Right renal cortex interstitium (tissue), 3 donors: ENCODE measurements at regions not wholly inside any gene's neighbourhood (a gene's known extent, or its start where the extent isn't known, plus 50 kb on each side); places are given as distances from the start of the nearest gene placed in this dataset.

Experiments used
- DNase-seq, 3 donors: peaks; one replicate each; pipeline ENCODE4 v3.0.0-alpha.2; 2013; ENCODE audit warnings: low read depth in 3 of 3, low spot score in 2 of 3

DNA sequence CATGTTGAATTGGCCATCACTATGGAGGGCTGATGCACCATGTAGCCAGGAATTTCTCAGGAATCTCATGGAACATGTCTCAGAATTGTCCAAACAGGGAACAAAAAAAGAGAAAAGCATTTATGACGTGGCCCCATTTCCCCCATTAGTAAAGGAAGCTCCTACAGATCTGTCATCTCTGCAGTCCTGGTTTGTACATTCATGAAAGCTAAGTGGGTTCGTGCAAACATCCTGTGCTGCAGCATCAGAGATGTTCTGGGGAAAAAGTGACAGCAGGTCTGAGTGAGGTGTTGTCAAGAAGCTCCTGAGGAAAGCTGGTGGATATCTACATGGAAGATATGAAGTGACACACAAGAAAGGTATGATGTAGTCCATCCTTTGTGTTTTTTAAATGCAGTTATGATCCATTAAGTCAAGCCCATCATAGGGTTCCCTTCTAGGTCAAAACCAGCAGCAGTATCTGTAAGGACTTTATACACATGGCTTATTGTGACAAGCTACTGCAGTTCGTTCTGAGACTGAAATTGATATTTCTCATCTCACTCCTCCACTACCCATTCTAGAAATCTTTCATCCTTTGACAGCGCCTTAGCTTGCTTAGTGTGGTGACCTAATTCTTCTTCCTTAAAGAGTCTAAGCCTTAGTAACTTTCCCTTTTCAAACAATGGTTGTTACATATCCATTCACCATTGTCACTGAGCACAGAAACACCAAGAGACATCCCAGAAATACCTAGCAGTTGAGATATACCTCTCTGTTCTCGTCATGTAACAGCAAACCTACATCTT, 200.0 kb upstream of the TCF21 start:
- no peak for DNase-seq

DNA sequence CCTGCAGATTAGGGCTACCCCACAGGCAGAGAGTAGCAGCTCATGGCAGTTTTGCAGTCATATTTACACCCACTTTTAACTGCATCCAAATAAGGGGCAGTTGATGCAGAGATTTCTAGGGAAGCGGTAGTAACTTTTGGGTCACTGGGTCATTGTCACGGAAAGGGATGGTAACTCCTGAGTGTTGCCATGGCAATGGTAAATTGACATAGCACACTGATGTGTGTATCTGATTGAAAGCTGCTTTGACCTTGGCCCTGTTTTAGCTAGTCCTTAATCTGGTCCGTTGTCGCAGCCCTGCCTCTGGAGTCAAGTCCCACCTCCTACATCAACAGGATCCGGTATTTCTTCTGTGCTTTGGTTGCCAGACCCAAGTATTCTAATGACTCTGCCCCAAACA, 199.1 kb upstream of the TCF21 start:
- DNase-seq, result no peak

DNA sequence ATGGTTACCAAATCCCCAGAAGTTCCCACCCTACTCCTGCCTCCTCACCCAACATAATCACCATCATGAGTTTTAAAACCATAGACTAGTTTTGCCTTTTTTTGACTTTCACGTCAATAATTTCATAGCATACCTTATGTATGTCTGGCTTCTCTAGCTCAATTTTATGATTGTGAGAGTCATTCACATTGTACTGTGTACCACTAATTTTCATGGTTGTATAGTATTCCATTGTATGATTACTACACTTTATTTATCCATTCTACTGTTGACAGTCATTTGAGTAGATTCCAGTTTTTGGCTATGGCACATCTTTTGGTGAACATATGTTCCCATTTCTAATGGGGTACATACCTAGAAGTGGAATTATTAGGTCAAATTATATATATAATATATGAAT, 195.3 kb upstream of the TCF21 start:
- no peak for DNase-seq

DNA sequence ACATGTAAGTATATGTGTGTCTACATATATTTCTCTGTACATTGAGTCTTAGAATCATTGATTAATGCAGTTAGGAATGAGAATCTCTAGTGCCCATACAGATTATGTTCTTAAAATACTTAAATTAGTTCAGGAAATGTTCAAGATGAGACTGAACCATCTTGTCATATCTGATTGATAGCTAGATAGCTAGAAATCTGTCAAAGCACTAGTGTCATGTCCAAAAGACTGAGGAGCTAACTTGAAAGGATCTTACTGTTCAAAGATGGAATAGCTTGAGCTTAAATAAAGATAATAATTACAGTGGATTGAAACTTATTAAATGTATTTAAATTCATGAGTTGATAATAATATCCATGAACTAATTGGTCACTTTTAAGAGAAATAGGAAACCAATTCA, 191.7 kb upstream of the TCF21 start:
- no peak for DNase-seq

DNA sequence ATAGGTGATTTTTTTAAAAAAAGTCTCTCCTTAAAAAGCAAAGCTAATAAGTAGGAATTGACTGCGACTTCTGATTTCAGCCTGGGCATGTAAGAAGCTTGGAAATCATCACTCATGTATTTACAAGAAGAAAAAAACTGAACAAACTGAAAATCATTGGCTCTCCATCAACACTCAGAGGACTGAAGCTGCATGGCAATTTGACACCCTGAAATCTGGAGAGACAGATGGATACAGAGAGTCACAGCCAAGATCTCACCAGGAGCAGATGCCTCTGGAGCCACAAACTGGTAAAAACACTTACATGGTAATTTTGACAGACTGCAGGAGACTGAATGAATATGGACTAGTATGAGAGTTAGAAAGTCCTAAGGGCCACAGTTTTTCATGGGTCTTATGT, 191.2 kb upstream of the TCF21 start:
- DNase-seq, result no peak

DNA sequence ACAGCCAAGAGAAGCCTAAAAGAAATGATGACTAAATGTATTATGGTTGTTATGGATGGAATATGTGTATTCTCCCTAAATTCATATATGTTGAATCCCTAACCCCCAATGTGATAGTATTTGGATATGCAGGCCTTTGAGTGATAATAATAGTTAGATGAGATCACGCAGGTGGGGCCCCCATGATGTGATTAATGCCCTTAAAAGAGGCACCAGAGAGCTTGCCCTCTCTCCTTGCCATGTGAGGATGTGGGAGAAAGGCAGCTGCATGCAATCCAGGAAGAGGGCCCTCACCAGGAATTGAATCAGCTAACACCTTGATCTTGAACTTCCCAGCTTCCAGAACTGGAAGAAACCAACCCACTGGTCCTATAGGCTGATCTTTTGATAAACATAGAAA, 190.6 kb upstream of the TCF21 start:
- DNase-seq, result no peak

DNA sequence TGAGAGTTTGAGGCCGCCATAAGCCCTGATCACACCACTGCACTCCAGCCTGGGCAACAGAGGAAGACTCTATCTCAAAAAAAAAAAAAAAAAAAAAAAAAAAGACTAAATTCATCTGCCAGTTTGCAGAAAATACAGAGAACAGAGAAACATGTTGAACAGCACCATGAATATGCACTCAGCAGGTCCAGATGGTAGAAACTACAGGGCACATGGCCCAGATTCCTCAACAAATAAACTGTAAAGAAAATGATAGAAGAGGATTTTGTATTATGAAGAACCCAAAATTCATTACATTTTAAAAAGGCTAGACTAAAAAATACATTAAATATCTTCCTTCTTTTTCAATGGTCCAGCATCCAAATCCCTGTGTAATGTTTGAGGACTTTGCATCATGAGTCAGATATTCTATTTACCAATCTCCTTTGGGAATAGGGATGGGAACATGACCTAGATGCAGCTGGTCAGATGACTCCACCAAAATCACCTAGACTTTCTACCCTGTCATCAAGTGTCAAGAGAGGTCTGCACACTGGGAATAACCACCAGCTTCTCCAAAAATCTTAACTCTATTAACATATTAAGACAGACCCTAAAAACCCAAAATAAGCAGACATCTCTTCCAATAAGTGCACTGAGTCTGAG, 189.1 kb upstream of the TCF21 start:
- no peak for DNase-seq

DNA sequence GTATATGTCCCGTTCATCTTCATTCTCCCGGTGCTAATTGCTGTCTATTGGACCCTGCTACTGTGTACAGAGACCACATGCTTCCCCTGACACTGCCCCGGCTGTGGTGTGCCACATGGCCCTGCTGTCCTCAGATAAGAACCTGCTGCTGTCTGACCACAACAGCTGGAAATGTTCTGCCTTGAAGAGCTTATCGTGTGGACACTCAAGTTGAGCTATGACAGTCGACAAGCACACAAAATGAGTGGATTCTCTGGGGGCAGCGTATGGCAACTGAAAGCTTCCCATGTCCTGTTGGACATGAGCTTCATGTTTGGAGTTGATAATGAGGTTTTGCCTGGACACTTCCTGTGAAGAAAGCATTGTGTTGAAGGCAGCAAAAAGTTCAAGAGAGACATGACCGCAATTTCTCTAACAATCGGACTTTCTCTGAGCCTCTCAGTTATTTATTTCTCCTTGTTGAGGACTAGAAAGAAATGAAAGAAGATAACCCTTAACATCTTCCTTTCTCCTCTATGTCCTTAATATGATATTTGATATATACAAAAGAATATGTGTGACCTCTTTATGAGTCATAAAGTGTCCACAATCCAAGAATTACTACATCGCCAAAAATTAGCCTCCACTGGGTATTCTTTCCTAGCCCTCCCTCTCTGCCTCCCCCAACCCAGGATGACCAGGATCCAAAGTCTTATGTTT, 187.1 kb upstream of the TCF21 start:
- peak; percentile 63 to 80 (median 74) for DNase-seq

DNA sequence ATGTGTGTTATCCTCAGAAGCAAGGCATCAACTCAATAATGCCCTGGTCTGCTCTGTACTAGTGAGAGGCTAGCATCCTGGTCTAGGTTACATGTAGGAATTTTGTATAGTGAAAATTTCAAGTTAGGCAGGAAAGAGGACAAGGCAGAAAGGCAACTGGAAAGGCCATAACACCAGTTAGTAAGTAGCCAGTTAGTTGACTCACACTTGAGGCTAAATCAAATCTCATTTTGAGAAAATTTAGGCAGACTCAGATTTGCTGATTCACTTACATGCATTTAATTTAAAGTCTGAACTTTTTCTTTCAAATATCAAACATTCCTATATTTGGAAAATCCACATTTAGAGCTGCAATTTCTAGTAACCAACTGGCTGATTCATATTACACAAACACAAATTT, 184.5 kb upstream of the TCF21 start:
- no peak for DNase-seq

DNA sequence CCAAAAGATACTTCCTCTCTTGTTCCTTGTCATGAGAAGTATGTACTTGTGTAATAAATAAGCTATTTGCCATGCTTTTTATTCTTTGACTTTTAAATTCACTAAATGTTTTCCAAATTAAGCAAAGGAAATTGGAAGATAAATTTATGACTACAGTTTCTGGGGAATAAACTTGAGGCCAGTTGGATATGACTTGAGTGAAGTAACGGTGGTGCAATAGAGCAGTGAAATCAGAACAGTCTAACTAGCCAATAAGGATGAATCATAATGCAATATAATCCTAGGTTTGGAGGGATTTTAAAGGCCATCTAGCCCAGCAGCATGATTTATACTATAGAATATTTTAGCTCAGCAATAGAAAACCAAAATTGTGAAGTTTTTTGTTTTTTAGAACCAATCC, 183.8 kb upstream of the TCF21 start:
- no peak for DNase-seq

DNA sequence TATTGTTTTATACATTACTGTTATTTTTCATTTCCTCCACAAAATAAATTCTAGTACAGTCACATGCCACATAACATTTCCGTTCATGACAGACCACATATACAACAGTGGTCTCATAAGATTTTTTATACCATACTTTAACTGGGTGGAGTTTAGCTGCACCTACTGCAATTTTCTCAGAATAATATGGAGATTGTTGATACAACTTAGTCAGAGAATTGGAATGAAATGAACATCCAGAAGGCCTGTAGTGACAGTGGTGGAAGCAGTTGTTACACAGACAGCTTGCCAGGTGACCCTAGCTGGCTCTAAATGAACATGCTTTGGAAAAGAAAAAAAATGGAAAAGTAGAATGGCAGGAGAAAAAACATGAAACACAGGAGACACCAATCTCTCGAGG, 183.2 kb upstream of the TCF21 start:
- DNase-seq, result no peak

DNA sequence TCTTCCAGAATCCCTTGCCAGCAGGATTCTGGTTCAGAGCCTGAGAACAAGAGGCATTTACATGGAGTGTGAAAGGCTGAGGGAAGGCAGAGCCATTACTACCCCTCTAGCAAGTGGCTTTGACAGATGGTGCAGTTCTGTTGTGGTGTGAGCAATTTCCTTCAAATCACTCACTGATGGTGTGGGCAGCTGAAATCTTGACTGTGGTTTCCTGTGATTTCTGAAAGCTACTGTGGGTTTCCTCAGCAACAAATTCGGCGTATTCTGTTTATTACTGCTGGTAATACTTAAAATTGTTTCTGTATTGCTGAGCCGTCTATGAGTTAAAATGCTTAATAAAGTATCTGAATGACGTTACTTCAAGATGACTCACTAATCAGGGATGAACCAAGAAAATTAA, 181.5 kb upstream of the TCF21 start:
- DNase-seq, result no peak

DNA sequence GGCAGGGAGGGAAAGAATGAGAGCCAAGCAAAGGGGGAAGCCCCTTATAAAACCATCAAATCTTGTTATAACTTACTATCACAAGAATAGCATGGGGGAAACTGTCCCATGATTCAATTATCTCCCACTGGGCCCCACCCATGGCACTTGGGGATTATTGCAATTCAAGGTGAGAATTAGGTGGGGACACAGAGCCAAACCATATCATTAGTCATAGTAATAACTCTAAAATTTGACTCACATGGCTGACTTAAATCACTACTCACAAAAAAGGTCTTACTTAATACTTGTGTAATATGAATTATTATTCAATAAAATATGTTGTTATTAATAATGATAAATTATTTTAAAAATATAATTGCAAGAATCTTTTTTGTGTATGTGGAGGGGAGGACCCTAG, 178.1 kb upstream of the TCF21 start:
- no peak for DNase-seq

DNA sequence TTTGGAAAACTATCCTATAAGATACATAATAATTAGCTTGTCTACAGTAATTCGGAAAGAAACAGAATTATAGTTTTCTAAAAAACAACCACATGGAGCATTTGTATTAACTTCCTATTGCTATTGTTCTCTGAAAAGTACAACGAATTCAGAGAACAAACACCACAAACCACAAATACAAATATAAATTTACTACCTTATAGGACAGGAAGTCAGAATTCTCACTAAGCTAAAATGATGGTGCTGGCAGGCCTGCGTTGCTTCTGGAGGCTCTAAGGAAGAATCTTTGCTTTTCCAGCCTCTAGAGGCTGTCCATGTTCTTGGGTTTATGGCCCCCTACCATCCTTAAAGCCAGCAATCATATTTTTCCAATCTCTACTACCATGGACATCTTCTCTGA, 173.6 kb upstream of the TCF21 start:
- DNase-seq, result no peak

DNA sequence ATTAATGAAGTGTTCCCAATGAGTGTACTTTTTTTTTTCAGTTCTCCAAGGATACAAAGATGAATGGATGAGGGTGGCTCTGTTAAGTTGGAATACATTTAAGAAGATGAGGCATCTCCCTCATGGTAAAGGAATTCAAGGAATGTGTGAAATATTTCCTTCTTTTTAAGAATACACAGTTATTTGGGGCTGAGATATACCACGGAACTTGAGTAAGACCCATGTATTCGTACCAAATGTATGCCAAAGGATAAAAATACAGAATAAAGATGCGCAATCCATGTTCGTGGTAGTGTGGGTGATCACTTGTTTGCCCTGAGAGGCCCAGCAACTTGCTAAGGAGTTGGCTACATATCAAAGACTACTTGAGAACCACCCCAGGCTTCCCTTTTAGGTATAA, 164.2 kb upstream of the TCF21 start:
- no peak for DNase-seq

DNA sequence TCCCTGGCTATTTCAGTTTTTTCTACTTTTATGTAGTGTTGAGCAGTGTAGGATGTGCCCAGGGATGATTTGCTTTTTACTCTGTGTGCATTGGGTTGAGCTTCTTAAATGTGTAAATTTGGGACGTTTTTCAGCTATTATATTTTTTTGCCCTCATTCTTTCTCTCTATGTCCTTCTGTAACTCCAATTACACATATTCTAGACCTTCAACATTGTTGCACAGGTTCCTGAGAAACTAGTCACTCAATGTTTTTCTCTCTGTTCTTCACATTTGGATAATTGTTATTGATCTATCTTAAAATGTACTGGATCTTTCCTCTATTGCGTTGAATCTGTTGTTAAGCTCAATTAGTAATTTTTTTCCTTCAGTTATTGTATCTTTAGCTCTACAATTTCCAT, 162.7 kb upstream of the TCF21 start:
- no peak for DNase-seq

DNA sequence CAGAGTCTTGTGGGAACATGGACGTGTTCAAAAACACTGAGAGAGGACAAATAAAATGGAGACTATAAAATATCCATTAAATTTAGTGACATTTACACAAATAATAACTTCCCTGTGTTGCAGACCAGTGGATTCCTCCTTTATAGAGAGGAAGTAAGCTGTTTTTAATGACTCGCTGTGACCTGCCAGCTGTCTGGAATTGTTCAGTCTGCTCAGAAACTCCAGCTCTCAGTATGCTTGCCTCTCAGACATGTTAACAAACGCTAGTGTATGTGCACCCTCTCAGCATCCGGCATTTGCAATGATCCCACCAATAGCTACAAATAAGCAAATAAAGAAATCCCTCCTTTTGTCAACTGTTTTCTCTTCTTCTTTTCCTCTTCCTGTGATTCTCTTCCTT, 158.0 kb upstream of the TCF21 start:
- DNase-seq, result no peak

DNA sequence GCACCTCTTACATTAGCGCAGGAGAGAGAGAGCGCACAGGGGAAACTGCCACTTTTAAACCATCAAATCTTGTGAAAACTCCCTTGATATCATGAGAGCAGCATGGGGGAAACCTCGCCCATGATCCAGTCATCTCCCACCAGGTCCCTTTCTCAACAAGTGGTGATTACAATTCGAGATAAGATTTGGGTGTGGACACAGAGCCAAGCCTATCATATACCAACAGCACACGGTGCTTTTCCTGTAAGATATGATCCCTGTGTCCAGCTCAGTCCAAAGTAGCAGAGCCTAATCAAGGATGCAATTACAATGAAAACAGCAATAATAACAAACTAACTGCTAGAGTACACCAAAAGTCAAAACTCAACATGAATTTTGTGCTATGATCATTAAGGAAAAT, 148.7 kb upstream of the TCF21 start:
- DNase-seq, result no peak

DNA sequence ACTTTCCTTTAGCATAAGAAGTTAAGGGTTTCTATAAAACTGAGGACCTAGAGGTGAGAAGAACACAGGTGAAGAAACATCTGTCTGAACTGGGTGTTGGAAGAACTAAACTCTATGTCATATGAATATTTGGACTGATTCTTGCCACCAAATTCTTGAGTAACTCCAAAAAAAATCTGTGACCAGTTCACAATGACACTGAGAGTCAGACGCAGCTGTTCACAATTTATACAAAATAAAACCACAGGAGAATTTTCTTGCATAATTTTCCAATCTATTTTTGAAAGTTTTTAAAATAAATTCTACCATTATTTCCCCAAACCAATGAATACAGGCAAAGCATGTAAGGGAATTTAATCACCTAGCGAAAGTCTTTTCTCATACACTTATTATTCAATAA, 148.1 kb upstream of the TCF21 start:
- no peak for DNase-seq

DNA sequence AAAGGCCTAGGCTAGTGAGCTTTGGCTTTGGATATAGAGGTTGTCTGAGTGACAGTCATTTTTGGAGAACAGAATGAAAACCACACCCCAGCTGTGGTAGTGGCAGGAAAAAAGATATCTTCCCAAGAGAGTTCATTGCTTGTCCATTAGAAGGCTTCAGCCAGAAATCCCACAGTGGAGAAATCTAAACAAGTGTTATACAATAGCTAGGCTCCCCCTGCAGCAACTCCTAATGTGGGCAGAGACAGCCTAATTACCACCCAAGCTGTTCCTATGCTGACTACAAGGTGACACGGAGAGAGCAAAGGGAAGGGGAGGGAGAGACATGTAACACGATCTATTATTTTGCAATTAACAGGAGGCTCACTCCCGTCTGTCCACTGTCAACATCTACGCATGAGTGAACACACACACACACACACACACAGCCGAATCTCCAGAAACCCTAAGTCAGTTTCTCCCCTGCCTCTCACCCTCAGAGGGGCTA, 147.5 kb upstream of the TCF21 start:
- DNase-seq, result peak in 2 of 3 donors; percentile 51 to 62

DNA sequence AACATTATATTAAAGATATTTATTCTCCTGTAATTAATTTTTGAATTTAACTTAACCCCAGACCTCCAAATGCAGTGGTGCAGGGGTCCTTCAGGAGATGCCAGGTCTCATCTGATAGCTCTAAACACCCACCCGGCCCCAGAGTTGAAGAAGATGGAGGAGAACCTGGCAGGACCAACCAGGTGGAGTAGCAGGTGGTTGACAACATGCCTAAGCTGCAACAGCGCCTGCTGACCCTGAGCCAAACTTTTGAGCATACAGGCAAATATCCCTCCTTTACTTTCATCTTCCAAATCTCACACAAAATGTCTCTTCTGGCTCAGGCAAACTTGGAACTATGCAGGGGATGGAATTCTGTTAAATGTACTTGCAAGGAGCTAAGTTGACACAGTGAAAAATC, 145.3 kb upstream of the TCF21 start:
- no peak for DNase-seq

DNA sequence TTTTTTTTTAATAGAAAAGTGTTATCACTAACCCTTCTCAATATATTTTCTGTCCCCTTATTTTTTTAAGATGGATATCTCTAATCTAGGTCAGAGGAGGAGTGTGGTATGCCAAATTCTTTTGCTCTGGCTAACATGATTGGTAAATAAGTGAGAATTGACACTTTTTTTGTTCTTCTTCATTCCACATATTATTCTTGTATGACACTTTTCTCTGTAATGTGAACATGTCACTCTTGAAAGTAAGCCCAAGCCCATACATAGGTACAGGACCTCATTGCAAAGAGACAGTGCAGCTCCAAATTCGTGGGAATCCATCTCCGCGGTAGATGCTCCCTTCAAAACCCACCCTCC, 142.5 kb upstream of the TCF21 start:
- no peak for DNase-seq
